H9 (cell line): ENCODE measurements at regions not wholly inside any gene's neighbourhood (a gene's known extent, or its start where the extent isn't known, plus 50 kb on each side); places are given as distances from the start of the nearest gene placed in this dataset.

Experiments
- DNase-seq: peaks from one replicate; pipeline ENCODE4 v3.0.0-alpha.2; 2017
- H2AFZ ChIP-seq: one replicate; pipeline ENCODE4 v1.6.1; 2013; ENCODE audit warnings: mild to moderate bottlenecking, low read length, control low read depth, moderate library complexity
- H2AK5ac ChIP-seq: 2 replicates; pipeline ENCODE4 v1.6.1; 2013; ENCODE audit warnings: low read length, control low read depth, mixed read lengths; ENCODE audit not compliant: insufficient read length
- H2BK120ac ChIP-seq: one replicate; pipeline ENCODE4 v1.6.1; 2013; ENCODE audit warnings: low read depth, mild to moderate bottlenecking, low read length, control low read depth, inconsistent platforms; ENCODE audit not compliant: poor library complexity, severe bottlenecking
- H2BK12ac ChIP-seq: 2 replicates; pipeline ENCODE4 v1.6.1; 2013; ENCODE audit warnings: low read length, control low read depth, mixed read lengths, low read depth; ENCODE audit not compliant: insufficient read length
- H2BK15ac ChIP-seq: 2 replicates; pipeline ENCODE4 v1.6.1; 2013; ENCODE audit warnings: low read depth, low read length, control low read depth
- H2BK20ac ChIP-seq: one replicate; pipeline ENCODE4 v1.6.1; 2013; ENCODE audit warnings: low read depth, mild to moderate bottlenecking, low read length, control low read depth, inconsistent platforms; ENCODE audit not compliant: poor library complexity, severe bottlenecking
- H2BK5ac ChIP-seq: 2 replicates; pipeline ENCODE4 v1.6.1; 2013; ENCODE audit warnings: low read length, control low read depth, mixed read lengths; ENCODE audit not compliant: insufficient read length
- H3K14ac ChIP-seq: 2 replicates; pipeline ENCODE4 v1.6.1; 2013; ENCODE audit warnings: low read length, control low read depth; ENCODE audit not compliant: insufficient read depth
- H3K18ac ChIP-seq: 2 replicates; pipeline ENCODE4 v1.6.1; 2013; ENCODE audit warnings: low read depth, mild to moderate bottlenecking, mixed read lengths, low read length, control low read depth; ENCODE audit not compliant: insufficient read length
- H3K23ac ChIP-seq: 2 replicates; pipeline ENCODE4 v1.6.1; 2013; ENCODE audit warnings: low read length, control low read depth, mixed read lengths, low read depth; ENCODE audit not compliant: insufficient read length
- H3K23me2 ChIP-seq: 2 replicates; pipeline ENCODE4 v1.6.1; 2013; ENCODE audit warnings: low read depth, mild to moderate bottlenecking, mixed read lengths, low read length, control low read depth; ENCODE audit not compliant: insufficient read length, poor library complexity, severe bottlenecking
- H3K27ac ChIP-seq: 2 replicates; pipeline ENCODE4 v1.5.1; 2013; ENCODE audit warnings: low read length, control low read depth, mixed read lengths, low read depth; ENCODE audit not compliant: insufficient read length
- H3K27me3 ChIP-seq: 2 replicates; pipeline ENCODE4 v1.6.1; 2013; ENCODE audit warnings: low read length, control low read depth, inconsistent platforms; ENCODE audit not compliant: insufficient read depth
- H3K4ac ChIP-seq: 2 replicates; pipeline ENCODE4 v1.6.1; 2013; ENCODE audit warnings: low read depth, mild to moderate bottlenecking, control low read depth, inconsistent platforms, low read length, moderate library complexity
- H3K4me1 ChIP-seq: 2 replicates; pipeline ENCODE4 v1.6.1; 2013; ENCODE audit warnings: low read length, control low read depth, inconsistent platforms; ENCODE audit not compliant: insufficient read depth
- H3K4me2 ChIP-seq: 2 replicates; pipeline ENCODE4 v1.6.1; 2013; ENCODE audit warnings: low read length, control low read depth, mixed read lengths; ENCODE audit not compliant: insufficient read length, insufficient read depth
- H3K56ac ChIP-seq: 2 replicates; pipeline ENCODE4 v1.6.1; 2013; ENCODE audit warnings: low read depth, mild to moderate bottlenecking, mixed read lengths, low read length, control low read depth; ENCODE audit not compliant: insufficient read length
- H3K79me1 ChIP-seq: 2 replicates; pipeline ENCODE4 v1.6.1; 2013; ENCODE audit warnings: low read depth, mild to moderate bottlenecking, moderate library complexity, low read length, control low read depth, inconsistent platforms; ENCODE audit not compliant: insufficient read depth, poor library complexity, severe bottlenecking
- H3K79me2 ChIP-seq: 2 replicates; pipeline ENCODE4 v1.6.1; 2013; ENCODE audit warnings: low read length, control low read depth, inconsistent platforms; ENCODE audit not compliant: insufficient read depth
- H3K9ac ChIP-seq: 2 replicates; pipeline ENCODE4 v1.6.1; 2013; ENCODE audit warnings: low read length, control low read depth, mixed read lengths; ENCODE audit not compliant: insufficient read length; ENCODE audit errors: extremely low read depth
- H3K9me3 ChIP-seq: one replicate; pipeline ENCODE4 v1.6.1; 2013; ENCODE audit warnings: low read depth, low read length, inconsistent platforms; ENCODE audit not compliant: control insufficient read depth
- H3T11ph ChIP-seq: one replicate; pipeline ENCODE4 v1.6.1; 2013; ENCODE audit warnings: mild to moderate bottlenecking, low read length, control low read depth, inconsistent platforms
- H4K20me1 ChIP-seq: one replicate; pipeline ENCODE4 v1.6.1; 2013; ENCODE audit not compliant: control insufficient read depth, insufficient read length, insufficient read depth
- H4K5ac ChIP-seq: 2 replicates; pipeline ENCODE4 v1.6.1; 2013; ENCODE audit warnings: low read depth, mild to moderate bottlenecking, mixed read lengths, low read length, control low read depth; ENCODE audit not compliant: insufficient read length
- H4K8ac ChIP-seq: replicated peaks from 2 replicates; pipeline ENCODE4 v1.6.1; 2013; ENCODE audit warnings: low read length, control low read depth, mixed read lengths, low read depth; ENCODE audit not compliant: insufficient read length
- H4K91ac ChIP-seq: 2 replicates; pipeline ENCODE4 v1.6.1; 2013; ENCODE audit warnings: low read depth, mild to moderate bottlenecking, moderate library complexity, mixed read lengths, low read length, control low read depth; ENCODE audit not compliant: insufficient read length
- H3K27ac Mint-ChIP-seq, 3 experiments: 2 replicates in 2 of 3; 3 replicates in 1 of 3; pipeline ENCODE4 v1.8.0; 2020 to 2021; ENCODE audit warnings: mixed read lengths in 3 of 3, mild to moderate bottlenecking in 1 of 3, moderate library complexity in 1 of 3
- H3K27me3 Mint-ChIP-seq: 2 replicates; pipeline ENCODE4 v1.8.0; 2021; ENCODE audit warnings: low read depth, mild to moderate bottlenecking, moderate library complexity, mixed read lengths
- H3K36me3 Mint-ChIP-seq, 3 experiments: 2 replicates in 2 of 3; 3 replicates in 1 of 3; pipeline ENCODE4 v1.8.0; 2020 to 2021; ENCODE audit warnings: low read depth in 3 of 3, mixed read lengths in 3 of 3; ENCODE audit not compliant: insufficient read depth in 1 of 3
- H3K4me1 Mint-ChIP-seq, 2 experiments: 2 replicates each; pipeline ENCODE4 v1.8.0; 2020; ENCODE audit warnings: mixed read lengths in 2 of 2
- H3K4me3 Mint-ChIP-seq, 2 experiments: 2 replicates in 1 of 2; 3 replicates in 1 of 2; pipeline ENCODE4 v1.8.0; 2020 to 2021; ENCODE audit warnings: mild to moderate bottlenecking in 2 of 2, mixed read lengths in 2 of 2, moderate library complexity in 1 of 2
- H3K9me3 Mint-ChIP-seq, 2 experiments: 2 replicates in 1 of 2; 3 replicates in 1 of 2; pipeline ENCODE4 v1.8.0; 2020; ENCODE audit warnings: mild to moderate bottlenecking in 2 of 2, mixed read lengths in 2 of 2, moderate library complexity in 1 of 2
- CTCF ChIP-seq: fragments of 200-600 bp; sonication (generic); conservative IDR thresholded peaks from 3 replicates; pipeline ENCODE4 v1.8.0; 2021; ENCODE audit warnings: antibody characterized with exemption, mild to moderate bottlenecking
- WGBS: extraction: QIAGEN DNeasy Blood & Tissue Kit; methylation state at CpG from one replicate; pipeline ENCODE4 v1.1.7; 2013; ENCODE audit warnings: missing lambda C conversion rate, low lambda C conversion rate, mixed read lengths; ENCODE audit not compliant: insufficient read length; ENCODE audit errors: extremely low coverage; 5-methylcytosine and 5-hydroxymethylcytosine counted together

GRCh38 chr4:124157396-124158083 is 555.0 kb downstream of the ANKRD50 start:
- no peak overlapping the region for H2BK20ac ChIP-seq
- TF ChIP-seq CTCF: no peak
- no peak overlapping the region for H3K4me2 ChIP-seq
- H3K18ac ChIP-seq: no peak overlapping the region
- H3K27me3 ChIP-seq: no peaks in the 10 kb centered on the region
- no peak overlapping the region for H3K9ac ChIP-seq
- H2BK120ac ChIP-seq: no peak overlapping the region
- no peak overlapping the region for H4K8ac ChIP-seq
- no peak overlapping the region for H3K4ac ChIP-seq
- H3K4me1 ChIP-seq: no peaks in the 10 kb centered on the region
- Mint-ChIP-seq H3K27ac (no peak overlapping the region), H3K36me3 (peaks cover 0 to 2% (median 1%) of the 10 kb centered on the region in 3 experiments; a peak in 2 of 7 replicates), H3K4me3 (no peak overlapping the region), H3K4me1 (no peaks in the 10 kb centered on the region), H3K9me3 (peaks cover 0 to 3% of the 10 kb centered on the region in 2 experiments; a peak in 2 of 5 replicates), H3K27me3 (no peaks in the 10 kb centered on the region; the same call in 1 of the 2 replicates)
- WGBS: no CpG with 5 or more reads among the region's 4 CpGs
- H4K5ac ChIP-seq: no peak overlapping the region
- H3T11ph ChIP-seq: no peak overlapping the region
- DNase-seq: no peak
- H3K9me3 ChIP-seq: no peaks in the 10 kb centered on the region
- H3K79me2 ChIP-seq: no peaks in the 10 kb centered on the region
- no peak overlapping the region for H4K91ac ChIP-seq
- no peak overlapping the region for H2BK5ac ChIP-seq
- H2AK5ac ChIP-seq: no peak overlapping the region
- H3K23me2 ChIP-seq: no peaks in the 10 kb centered on the region
- no peak overlapping the region for H2BK15ac ChIP-seq
- no peak overlapping the region for H2BK12ac ChIP-seq
- no peaks in the 10 kb centered on the region for H4K20me1 ChIP-seq
- no peak overlapping the region for H3K23ac ChIP-seq
- H3K56ac ChIP-seq: no peak overlapping the region
- H3K79me1 ChIP-seq: no peaks in the 10 kb centered on the region
- H2AFZ ChIP-seq: no peak overlapping the region
- no peak overlapping the region for H3K14ac ChIP-seq
- no peak overlapping the region for H3K27ac ChIP-seq
